ENCODE measurements at regions not wholly inside any gene's neighbourhood (a gene's known extent, or its start where the extent isn't known, plus 50 kb on each side); places are given as distances from the start of the nearest gene placed in this dataset.

GRCh38 chr16:86024210-86024609 lies 125.2 kb downstream of the IRF8 start:
- no peak for TF ChIP-seq JUN (IDR thresholded peaks at IDR 0.05)
- no peak for TF ChIP-seq TFCP2L1 (CRISPR knock-in tag; IDR thresholded peaks at IDR 0.05)
- no peak for TF ChIP-seq CTCF (IDR thresholded peaks at IDR 0.05)
- TF ChIP-seq RCOR1 (IDR thresholded peaks at IDR 0.05; ENCODE audit: low read depth, low read length), result no peak
- no peak for TF ChIP-seq EP300 (IDR thresholded peaks at IDR 0.05)
- TF ChIP-seq REST (IDR thresholded peaks at IDR 0.05), result no peak
- no peak for TF ChIP-seq POLR2A (IDR thresholded peaks at IDR 0.05; ENCODE audit: low read length)
- no peak for TF ChIP-seq RAD21 (conservative IDR thresholded peaks at IDR 0.05 in 1 of 2, IDR thresholded peaks at IDR 0.05 in 1 of 2)
- TF ChIP-seq NFE2L2 (conservative IDR thresholded peaks at IDR 0.05; ENCODE audit: low read length), result no peak
- no peak for TF ChIP-seq SREBF2 (IDR thresholded peaks at IDR 0.05)
- TF ChIP-seq MAX (IDR thresholded peaks at IDR 0.05), result no peak
- TF ChIP-seq RFX5 (IDR thresholded peaks at IDR 0.05), result no peak

Data from A549 (cell line).